Esophagus muscularis mucosa (tissue), 4 donors: ENCODE measurements at regions not wholly inside any gene's neighbourhood (a gene's known extent, or its start where the extent isn't known, plus 50 kb on each side); places are given as distances from the start of the nearest gene placed in this dataset.

ENCODE experiments used
- DNase-seq: peaks from one replicate; pipeline ENCODE4 v3.0.0-alpha.2; 2017; ENCODE audit errors: extremely low spot score
- H3K27ac ChIP-seq, 4 donors: fragments of 200-600 bp; sonication (generic); replicated peaks in 1 of 4; 1 replicate in 3 of 4; 2 replicates in 1 of 4; pipeline ENCODE4 v1.5.1; 2016 to 2019; ENCODE audit warnings: mild to moderate bottlenecking in 1 of 4
- H3K27me3 ChIP-seq, 4 donors: fragments of 200-600 bp; sonication (generic); one replicate each; pipeline versions ENCODE4 v1.5.1 to v1.6.0; 2016 to 2019
- H3K36me3 ChIP-seq, 4 donors: fragments of 200-600 bp; sonication (generic); one replicate each; pipeline ENCODE4 v1.5.1; 2016 to 2019
- H3K4me1 ChIP-seq, 4 donors: fragments of 200-600 bp; sonication (generic); one replicate each; pipeline ENCODE4 v1.5.1; 2016 to 2019
- H3K4me3 ChIP-seq, 4 donors: fragments of 200-600 bp; sonication (generic); 1 replicate in 2 of 4; 2 replicates in 2 of 4; pipeline ENCODE4 v1.5.1; 2016 to 2019; ENCODE audit warnings: mild to moderate bottlenecking in 4 of 4, moderate library complexity in 1 of 4
- H3K9me3 ChIP-seq, 4 donors: fragments of 200-600 bp; sonication (generic); 1 replicate in 3 of 4; 2 replicates in 1 of 4; pipeline ENCODE4 v1.5.1; 2016 to 2019
- EP300 ChIP-seq: sonication (generic); formaldehyde crosslinking; IDR thresholded peaks from one replicate; pipeline ENCODE4 v1.6.1; 2017; ENCODE audit warnings: antibody characterized with exemption
- POLR2A ChIP-seq: fragments of 450-650 bp; IDR thresholded peaks from one replicate; pipeline ENCODE4 v1.6.1; 2017; ENCODE audit warnings: antibody characterized with exemption, moderate library complexity, mild to moderate bottlenecking, low read depth
- POLR2AphosphoS5 ChIP-seq, 2 donors: sonication (generic); formaldehyde crosslinking; IDR thresholded peaks; one replicate each; pipeline ENCODE4 v1.6.1; 2017; ENCODE audit warnings: antibody characterized with exemption in 2 of 2
- WGBS: methylation state at CpG from one replicate; pipeline ENCODE4 v1.1.5; 2018; 5-methylcytosine and 5-hydroxymethylcytosine counted together
- intact Hi-C: fragments of 100-400 bp; cut with DNase I; formaldehyde crosslinking; loops from one replicate; pipeline ENCODE4 v1.15.1; 2023
- TF ChIP-seq, protein P1 (sequence below), 3 experiments: fragments of 200-600 bp in 2 of 3; fragments of 450-650 bp in 1 of 3; sonication (generic) in 2 of 3; IDR thresholded peaks; one replicate each; pipeline ENCODE4 v1.5.1; 2017 to 2019; ENCODE audit warnings: antibody characterized with exemption in 3 of 3, mild to moderate bottlenecking in 2 of 3, moderate library complexity in 1 of 3

DNA sequence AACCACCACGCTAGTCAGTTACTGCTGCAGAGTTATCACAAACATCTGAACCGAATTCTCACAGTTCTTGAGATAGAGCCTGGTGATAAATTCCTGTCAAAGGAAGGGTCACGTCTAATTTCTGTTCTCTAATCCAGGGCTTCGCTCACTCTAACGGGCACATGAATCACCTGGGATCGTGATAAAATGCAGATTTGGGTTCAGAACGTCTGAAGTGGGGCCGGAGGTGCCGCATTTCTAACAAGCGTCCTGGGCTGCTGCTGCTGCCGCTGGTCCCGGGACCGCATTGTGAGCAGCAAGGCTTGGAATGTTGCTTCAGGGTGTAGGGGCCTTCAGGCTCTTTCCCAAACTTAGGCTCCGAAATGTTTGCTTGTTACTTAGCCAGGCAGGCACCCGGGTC, 264.1 kb downstream of the CDC5L start:
- no peak for DNase-seq
- TF ChIP-seq EP300 (no peak), POLR2AphosphoS5 (IDR thresholded peaks at IDR 0.05) (no peak), POLR2A (no peak)
- TF ChIP-seq, protein P1, sequence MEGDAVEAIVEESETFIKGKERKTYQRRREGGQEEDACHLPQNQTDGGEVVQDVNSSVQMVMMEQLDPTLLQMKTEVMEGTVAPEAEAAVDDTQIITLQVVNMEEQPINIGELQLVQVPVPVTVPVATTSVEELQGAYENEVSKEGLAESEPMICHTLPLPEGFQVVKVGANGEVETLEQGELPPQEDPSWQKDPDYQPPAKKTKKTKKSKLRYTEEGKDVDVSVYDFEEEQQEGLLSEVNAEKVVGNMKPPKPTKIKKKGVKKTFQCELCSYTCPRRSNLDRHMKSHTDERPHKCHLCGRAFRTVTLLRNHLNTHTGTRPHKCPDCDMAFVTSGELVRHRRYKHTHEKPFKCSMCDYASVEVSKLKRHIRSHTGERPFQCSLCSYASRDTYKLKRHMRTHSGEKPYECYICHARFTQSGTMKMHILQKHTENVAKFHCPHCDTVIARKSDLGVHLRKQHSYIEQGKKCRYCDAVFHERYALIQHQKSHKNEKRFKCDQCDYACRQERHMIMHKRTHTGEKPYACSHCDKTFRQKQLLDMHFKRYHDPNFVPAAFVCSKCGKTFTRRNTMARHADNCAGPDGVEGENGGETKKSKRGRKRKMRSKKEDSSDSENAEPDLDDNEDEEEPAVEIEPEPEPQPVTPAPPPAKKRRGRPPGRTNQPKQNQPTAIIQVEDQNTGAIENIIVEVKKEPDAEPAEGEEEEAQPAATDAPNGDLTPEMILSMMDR (IDR thresholded peaks at IDR 0.05): no peak
- WGBS: 95% methylated on average over 15 of the region's 15 CpGs
- no peaks in the 10 kb centered on the region for H3K9me3 ChIP-seq
- H3K27me3 ChIP-seq: no peaks in the 10 kb centered on the region
- peaks cover 5 to 24% (median 21%) of the 10 kb centered on the region in 4 donors for H3K4me1 ChIP-seq
- intact Hi-C loops: loop anchor here (5.0 kb wide), 1 partner anchor 174 kb away; no protein-coding TSS in a partner anchor
- no peak overlapping the region for H3K27ac ChIP-seq
- H3K4me3 ChIP-seq: no peak overlapping the region
- H3K36me3 ChIP-seq: no peaks in the 10 kb centered on the region

DNA sequence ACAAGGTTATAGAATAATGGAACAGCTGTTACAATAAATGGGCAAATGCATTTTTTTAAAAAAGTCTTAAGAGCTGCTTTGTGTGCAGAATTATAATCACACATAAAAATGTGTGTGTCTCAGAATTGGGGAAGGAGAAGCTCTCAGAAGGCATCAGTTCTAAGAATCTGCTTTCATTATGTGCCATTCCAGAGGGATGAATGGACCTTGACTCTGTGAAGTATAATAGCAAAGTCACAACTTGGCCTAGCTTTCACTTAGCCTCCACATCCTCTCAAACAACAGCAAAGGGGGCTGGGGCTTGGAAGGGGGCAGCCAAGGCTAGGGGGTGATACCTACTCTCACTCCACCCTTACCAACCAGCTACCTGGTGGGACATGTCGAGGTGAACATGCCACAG, 265.0 kb downstream of the CDC5L start:
- 100% methylated on average over 1 of the region's 1 CpG for WGBS
- intact Hi-C loops: loop anchor here (5.0 kb wide), 1 partner anchor 175 kb away; no protein-coding TSS in a partner anchor

DNA sequence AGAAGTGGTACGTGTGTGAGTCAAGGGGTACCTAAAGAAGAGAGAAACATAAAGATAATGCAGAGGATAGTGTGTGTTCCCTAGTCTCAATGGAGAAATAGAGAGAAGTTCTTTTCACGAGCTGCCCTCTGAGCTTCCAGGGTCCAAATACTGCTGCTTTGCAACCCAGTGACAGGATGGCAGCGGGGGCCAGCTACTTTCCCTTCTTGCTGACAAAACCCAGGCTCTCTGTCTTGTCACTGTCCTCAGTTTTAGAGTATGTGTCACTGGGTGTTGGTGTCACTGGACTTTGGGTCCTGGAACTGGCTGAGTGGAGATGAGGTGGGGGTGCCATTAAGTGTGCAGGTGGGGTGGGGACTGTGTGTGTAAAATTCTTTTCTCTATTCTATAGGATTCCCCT, 265.6 kb downstream of the CDC5L start:
- no peak for TF ChIP-seq POLR2A
- TF ChIP-seq EP300: no peak
- no peak for TF ChIP-seq POLR2AphosphoS5 (IDR thresholded peaks at IDR 0.05)
- TF ChIP-seq, protein P1 (IDR thresholded peaks at IDR 0.05): no peak

More for the DNA sequence above, 265.0 kb downstream of the CDC5L start:
- no peaks in the 10 kb centered on the region for H3K27me3 ChIP-seq
- peaks cover 5 to 24% (median 21%) of the 10 kb centered on the region in 4 donors for H3K4me1 ChIP-seq
- no peak for DNase-seq
- H3K9me3 ChIP-seq: no peaks in the 10 kb centered on the region
- no peak overlapping the region for H3K27ac ChIP-seq
- H3K4me3 ChIP-seq: no peak overlapping the region
- no peaks in the 10 kb centered on the region for H3K36me3 ChIP-seq
- no peak for TF ChIP-seq EP300
- TF ChIP-seq, protein P1 (IDR thresholded peaks at IDR 0.05): no peak

DNA sequence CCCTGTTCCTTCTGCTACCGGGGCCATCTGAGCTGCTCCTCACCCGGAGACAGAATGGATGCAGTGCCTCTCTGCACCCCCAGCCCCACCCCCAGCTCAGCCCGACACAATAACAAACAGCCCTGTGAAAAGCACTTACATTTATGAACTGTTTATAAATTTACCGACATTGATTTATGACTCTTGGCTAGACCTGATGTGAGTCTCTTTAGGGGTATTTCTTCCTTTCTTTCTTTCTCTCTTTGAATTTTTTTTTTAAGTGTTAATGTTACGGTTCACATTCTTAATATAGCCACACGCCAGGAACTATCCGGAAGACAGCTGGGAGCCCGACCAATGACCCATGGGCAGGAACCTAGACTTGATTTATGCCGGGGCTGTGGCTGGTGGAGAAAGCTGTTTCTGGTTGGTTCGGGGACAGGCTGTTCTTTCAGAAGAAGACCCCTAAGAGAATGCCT, 266.3 kb downstream of the CDC5L start:
- H3K9me3 ChIP-seq: no peaks in the 10 kb centered on the region
- H3K27ac ChIP-seq: no peak overlapping the region
- no peaks in the 10 kb centered on the region for H3K36me3 ChIP-seq
- H3K27me3 ChIP-seq: no peaks in the 10 kb centered on the region
- intact Hi-C loops: loop anchor here (2.0 to 5.0 kb wide), 2 partner anchors 176 to 1061 kb away; no protein-coding TSS in a partner anchor
- TF ChIP-seq, protein P1 (IDR thresholded peaks at IDR 0.05): no peak
- TF ChIP-seq POLR2A (no peak), POLR2AphosphoS5 (IDR thresholded peaks at IDR 0.05) (no peak), EP300 (no peak)
- no peak for DNase-seq
- H3K4me1 ChIP-seq: peaks cover 5 to 24% (median 21%) of the 10 kb centered on the region in 4 donors
- WGBS: 14% methylated on average over 10 of the region's 10 CpGs
- no peak overlapping the region for H3K4me3 ChIP-seq

More for the DNA sequence above, 265.6 kb downstream of the CDC5L start:
- no peak overlapping the region for H3K4me3 ChIP-seq
- H3K36me3 ChIP-seq: no peaks in the 10 kb centered on the region
- WGBS: 97% methylated on average over 3 of the region's 3 CpGs
- H3K27me3 ChIP-seq: no peaks in the 10 kb centered on the region
- no peak overlapping the region for H3K27ac ChIP-seq
- H3K4me1 ChIP-seq: peaks cover 5 to 24% (median 21%) of the 10 kb centered on the region in 4 donors
- no peaks in the 10 kb centered on the region for H3K9me3 ChIP-seq
- intact Hi-C loops: loop anchor here (5.0 kb wide), 1 partner anchor 176 kb away; no protein-coding TSS in a partner anchor
- no peak for DNase-seq
